RCC 7860 (cell line): ENCODE measurements at regions not wholly inside any gene's neighbourhood (a gene's known extent, or its start where the extent isn't known, plus 50 kb on each side); places are given as distances from the start of the nearest gene placed in this dataset.
"Not testable (repeated sequence)": the region's sequence is repeated elsewhere in the genome, so short reads cannot be mapped to it uniquely, and the experiment has no call there.

Experiments
- DNase-seq: peaks from one replicate; pipeline ENCODE4 v3.0.0-alpha.2; 2015; ENCODE audit warnings: low spot score
- FAIRE-seq: peaks from 2 replicates; lab custom pipeline; 2012; peaks lifted over from hg19 to GRCh38; lab: Jason Lieb, UNC

- FAIRE-seq (no peak), DNase-seq (no peak)
Measured at GRCh38 chr12:93078577-93078976, 149.5 kb upstream of the EEA1 start.

DNA sequence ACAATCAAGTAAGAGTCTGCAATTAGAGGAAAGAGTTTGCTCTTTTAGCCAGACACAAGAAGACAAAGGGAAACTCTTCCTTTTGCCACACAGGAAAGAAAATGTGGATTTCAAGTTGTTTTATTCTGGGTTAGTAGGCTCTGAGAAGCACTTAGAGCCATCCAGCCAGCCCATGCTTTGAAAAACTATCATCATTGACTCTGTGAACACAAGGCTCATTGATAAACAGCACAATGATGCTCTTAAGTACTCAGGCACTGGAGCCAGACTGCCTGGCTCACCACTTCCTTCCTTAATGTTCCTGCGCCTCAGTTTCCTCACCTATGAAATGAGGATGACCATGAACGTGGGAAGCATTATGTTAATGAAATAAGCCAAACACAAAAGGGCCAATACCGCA lies 150.2 kb upstream of the EEA1 start:
- FAIRE-seq, result no peak

DNA sequence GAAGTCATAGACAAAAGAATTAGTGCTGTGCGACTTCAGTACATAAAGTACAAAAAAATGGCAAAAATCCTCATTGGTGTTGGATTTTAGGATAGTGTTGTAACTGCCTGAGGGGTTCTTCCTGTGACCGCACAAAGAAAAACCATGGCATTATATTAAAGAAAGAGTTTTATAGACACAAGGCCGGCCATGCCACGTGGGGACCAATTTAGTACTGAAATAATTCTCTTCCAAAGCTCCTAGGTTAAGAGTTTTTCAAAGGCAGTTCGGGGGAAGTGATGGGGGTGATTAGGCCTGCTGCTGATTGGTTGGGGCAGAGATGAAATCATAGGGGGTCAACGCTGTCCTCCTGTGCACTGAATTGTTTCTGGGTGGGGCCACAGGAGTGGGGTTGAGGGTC lies 150.9 kb upstream of the EEA1 start:
- FAIRE-seq, result no peak

More for the DNA sequence above, 150.2 kb upstream of the EEA1 start:
- no peak for DNase-seq

DNA sequence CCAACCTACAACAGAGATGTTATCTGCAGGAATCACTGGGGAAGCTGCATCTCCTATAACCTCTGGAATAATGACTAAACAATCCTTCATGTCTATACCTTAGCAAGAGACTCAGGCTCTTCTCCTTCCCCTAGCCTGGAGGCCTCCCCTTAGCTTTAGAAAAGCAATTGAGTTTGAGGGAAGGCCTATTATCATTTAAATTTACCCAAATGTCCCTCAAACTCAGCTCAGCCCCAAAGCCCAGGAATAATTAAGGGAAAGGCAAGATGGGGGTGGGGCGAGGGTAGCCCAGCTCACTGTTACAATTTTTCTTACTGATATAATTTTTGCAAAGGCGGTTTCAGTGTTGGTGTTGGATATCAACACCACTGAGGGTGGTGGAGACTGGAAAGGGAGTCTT lies 151.4 kb upstream of the EEA1 start:
- DNase-seq (no peak), FAIRE-seq (no peak)

More for the DNA sequence above, 150.9 kb upstream of the EEA1 start:
- no peak for DNase-seq

DNA sequence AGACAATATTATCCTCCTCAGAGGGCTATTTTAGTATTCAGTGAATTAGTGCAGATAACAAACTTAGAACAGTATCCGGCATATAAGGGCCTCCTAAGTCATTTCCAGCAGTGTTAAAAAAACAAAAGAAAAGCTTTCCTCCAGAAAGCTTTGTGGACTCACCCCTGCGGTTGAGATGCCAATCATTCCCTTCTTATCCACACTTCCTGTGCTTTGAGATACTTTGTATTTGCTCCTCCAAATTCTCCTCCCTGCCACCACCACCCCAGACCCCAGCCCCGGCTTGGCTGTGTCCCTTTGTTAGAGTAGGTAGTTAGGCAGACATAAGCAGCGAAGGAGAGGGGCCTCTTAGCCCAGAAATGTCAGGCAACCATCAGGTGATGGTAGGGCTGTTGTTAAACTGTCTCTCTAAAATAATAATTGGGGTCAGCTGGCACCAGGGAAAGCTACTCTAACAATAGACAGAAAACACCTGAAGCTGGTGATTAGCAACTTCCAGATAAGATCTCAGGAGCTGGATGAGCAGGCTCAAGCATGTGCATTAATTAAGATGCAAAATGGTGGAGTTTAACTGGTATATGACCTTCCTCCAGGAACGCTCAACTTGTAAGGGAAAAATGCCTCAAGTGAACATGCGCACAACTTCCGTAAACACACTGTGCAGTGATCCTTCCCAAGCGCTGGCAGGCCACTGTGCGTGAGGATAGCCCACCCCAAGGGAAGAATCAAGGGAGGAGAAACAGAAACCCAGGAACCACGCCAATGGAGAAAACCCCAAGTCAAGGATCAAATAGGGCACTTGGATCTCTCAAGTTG lies 152.1 kb upstream of the EEA1 start:
- FAIRE-seq (no peak), DNase-seq (no peak)

GRCh38 chr12:93081810-93082165 lies 152.7 kb upstream of the EEA1 start:
- FAIRE-seq (no peak), DNase-seq (no peak)

DNA sequence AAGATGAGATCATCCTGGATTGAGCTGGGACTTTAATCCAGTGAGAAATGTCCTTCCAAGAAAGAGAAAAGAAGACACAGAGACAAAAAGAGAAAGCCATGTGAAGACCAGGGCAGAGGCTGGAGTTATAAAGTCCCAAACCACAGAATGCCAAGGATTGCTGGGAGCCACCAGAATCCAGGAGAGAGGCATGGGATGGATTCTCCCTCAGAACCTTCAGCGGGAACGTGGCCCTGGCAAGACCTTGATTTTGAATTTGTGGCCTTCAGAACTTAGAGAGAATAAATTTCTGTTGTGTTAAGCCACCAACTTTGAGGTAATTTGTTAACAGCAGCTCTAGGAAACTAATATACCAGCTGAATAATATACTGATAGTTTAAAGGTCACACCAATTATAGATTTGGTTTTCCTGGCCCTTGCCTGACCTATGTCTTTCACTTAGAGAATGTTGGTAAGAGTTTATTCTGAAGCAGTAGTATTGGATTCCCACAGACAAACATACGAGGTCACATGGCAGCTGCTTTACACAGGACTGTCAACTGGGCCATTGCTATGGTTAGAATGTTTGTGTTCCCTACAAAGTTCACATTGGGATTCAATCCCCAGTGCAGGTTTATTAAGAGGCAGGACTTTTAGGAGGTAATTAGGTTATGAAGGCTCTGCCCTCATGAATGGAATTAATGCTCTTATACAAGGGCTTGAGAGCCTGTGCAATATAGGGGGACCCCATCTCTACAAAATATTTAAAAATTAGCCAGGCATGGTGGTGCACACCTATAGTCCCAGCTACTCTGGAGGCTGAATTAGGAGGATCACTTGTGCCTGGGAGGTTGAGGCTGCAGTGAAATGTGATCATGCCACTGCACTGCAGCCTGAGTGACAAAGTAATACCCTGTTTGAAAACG lies 156.5 kb upstream of the EEA1 start:
- DNase-seq (no peak), FAIRE-seq (no peak)

GRCh38 chr12:93086288-93086727 lies 157.2 kb upstream of the EEA1 start:
- FAIRE-seq, result no peak
- DNase-seq, result no peak

- no peak for DNase-seq
- FAIRE-seq, result no peak
Measured at GRCh38 chr12:93087840-93088610, 158.9 kb upstream of the EEA1 start.

DNA sequence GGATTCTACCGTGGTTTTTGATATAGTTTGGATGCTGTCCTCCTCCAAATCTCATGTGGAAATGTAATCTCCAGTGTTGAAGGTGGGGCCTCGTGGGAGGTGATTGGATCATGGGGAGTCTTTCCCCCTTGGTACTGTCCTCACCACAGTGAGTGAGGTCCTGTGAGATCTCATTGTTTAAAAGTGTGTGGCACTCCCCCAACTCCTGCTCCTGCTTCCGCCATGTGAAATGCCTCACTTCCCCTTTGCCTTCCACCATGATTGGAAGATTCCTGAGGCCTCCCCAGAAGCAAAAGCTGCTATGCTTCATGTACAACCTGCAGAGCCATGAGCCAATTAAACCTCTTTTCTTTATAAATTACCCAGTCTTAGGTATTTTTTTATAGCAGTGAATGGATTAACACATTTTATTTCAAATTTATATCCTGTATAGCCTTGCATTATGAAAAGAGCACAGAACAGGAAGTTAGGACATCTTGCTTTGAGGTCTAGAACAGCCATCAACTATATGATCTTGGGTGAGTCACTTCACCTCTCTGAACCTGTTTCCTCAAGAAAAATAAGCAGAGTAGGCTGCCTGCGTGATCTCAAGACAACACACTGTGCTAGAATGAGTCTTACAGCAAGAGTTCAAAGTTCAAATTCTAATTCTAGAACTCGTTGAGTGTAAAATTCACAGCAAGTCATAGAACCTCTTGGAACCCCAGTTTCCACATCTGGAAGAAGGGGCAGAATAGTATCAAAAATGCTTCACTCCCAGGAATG lies 160.9 kb upstream of the EEA1 start:
- peak; percentile 80 for DNase-seq
- peak; percentile 79 for FAIRE-seq

GRCh38 chr12:93090731-93091172 lies 161.7 kb upstream of the EEA1 start:
- DNase-seq (peak; percentile 61), FAIRE-seq (peak; percentile 75)

DNA sequence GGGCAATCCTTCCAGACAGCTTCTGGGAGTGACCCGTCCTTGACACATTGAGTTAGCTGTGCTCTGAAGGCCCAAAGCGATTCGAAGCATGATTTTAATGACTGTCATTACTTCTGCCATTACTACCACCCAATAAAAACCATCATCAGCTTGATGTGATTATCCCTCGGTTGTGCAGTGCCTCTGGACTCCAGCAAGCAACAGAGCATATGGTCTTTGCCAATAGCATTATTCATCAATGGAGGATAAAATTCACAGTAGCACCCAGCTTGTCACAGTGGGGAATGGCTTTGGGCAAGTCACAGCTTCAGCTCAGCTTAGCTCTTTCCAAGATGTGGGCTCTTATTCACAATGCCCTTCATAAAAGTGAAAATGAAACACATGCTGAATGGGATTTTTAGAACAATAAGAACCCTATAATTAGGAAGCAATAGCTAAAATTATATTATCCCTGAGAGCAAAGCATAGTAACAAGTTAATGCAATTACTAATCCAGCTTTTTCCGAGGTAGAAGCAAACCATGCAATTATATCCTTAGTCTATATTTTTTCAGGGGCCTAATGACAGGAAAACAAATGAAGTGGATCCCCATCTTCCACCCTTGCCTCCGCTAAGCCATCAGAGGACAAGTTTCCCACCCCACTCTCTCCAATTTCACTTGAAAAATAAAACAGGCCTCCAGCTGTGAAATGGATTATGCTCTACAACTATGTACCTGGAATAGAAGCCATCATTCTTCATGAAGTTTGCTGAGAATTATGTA lies 163.0 kb upstream of the EEA1 start:
- no peak for DNase-seq
- no peak for FAIRE-seq

DNA sequence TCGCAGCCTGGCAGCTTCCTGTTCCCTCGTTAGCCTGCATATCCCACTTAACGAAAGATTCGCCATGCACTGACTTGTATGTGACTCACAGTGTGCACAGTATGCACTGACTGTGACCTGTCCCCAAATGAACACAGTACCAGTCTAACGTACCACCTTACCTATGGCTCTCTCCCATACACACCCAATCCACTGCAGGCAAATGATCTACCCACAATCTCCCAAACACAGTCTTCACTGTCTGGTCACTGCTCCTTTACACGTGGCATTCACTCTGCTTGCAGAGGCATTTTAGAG lies 163.5 kb upstream of the EEA1 start:
- FAIRE-seq, result no peak
- no peak for DNase-seq

DNA sequence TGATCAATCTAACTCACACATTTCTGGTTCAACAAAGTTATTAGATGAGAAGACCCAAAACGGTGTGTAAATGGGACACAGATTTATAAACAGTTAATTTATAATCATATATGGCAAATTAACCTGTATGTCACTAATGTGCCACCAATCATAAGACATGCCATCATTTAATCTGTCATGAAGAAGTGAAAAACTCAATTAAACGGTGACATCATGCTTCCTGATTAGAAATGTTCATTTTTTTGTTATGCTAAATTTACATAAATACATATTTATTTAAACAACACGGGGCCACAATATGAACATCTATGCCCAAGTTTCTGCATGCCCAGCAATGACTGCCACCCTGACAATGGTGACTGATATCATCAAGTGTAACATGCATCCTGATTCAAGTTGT lies 164.1 kb upstream of the EEA1 start:
- FAIRE-seq, result no peak
- no peak for DNase-seq

DNA sequence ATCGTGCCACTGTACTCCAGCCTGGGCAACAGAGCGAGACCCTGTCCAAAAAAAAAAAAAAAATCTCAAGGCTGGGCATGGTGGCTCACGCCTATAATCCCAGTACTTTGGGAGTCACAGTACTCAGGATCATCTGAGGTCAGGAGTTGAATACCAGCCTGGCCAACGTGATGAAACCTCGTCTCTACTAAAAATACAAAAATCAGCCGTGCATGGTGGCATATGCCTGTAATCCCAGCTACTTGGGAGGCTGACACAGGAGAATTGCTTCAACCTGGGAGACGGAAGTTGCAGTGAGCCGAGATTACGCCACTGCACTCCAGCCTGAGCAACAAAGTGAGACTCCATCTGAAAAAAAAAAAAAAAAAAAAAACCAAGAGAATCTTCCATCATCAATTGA lies 165.1 kb upstream of the EEA1 start:
- FAIRE-seq, DNase-seq: not testable (repeated sequence)

- DNase-seq, result no peak
- no peak for FAIRE-seq
Measured at GRCh38 chr12:93094988-93095737, 166.1 kb upstream of the EEA1 start.

DNA sequence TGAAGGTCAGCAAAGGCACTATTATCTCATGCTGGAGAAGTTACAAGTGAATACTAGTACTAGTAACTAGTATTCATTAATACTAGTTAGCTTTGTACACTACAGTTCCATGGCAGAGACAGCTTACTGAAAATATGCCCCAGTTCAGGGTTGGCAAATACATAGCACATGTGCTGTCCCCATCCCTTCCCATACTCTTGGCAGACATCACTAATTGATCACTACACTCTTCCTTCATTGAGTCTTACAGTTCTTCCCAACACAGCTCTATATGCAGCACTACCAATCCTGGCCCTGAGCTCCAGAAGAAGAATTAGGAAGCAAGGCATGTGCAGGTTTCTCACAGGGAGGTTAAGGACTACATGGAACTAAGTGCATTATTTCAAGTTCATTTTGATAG lies 168.3 kb upstream of the EEA1 start:
- FAIRE-seq (no peak), DNase-seq (no peak)

- DNase-seq (no peak), FAIRE-seq (no peak)
Measured at GRCh38 chr12:93098077-93098476, 169.0 kb upstream of the EEA1 start.

- FAIRE-seq, result no peak
- DNase-seq, result no peak
Measured at GRCh38 chr12:93099792-93100191, 170.7 kb upstream of the EEA1 start.
